GM21825 (cell line): ENCODE measurements at regions not wholly inside any gene's neighbourhood (a gene's known extent, or its start where the extent isn't known, plus 50 kb on each side); places are given as distances from the start of the nearest gene placed in this dataset.

Source experiments
- ATAC-seq: cut with Tn5 transposase; IDR thresholded peaks from one replicate; pipeline ENCODE4 v1.9.1; 2021; ENCODE audit warnings: mild to moderate bottlenecking, moderate library complexity; ENCODE audit not compliant: unreplicated experiment

DNA sequence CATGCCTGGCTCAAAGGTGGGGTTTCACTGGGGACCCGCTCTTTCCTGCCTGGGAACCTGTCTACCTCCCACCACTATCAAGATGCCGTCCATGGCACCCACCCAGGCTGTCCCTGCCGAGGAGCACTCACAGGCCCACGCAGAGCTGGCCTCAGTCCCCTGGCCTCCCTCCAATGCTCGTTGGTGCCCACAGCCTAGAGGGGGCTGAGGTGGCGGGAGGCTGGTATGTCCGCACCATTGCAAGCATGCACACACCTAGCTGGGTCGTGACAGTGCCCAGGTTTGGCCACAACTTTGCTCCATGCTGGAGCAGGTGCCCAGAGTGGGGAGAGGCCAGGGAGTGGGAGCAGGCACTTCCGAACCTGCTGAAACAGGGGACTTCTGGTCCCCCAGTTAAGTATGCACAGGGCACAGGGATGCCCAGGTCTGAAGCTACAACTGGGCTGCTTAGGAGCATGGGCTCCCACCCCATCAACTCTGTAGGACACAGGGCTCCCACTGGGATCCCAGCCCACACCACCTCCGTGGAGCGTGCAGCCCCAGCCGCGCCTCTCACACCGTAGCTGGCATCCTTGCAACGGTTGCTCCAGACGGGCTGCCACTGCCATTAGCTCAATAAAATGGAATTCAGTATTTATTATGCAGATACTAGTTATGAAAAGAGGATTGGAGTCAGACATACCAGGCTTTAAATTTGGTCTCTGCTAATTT, 1376.1 kb upstream of the TENM3 start:
- no peak for ATAC-seq

DNA sequence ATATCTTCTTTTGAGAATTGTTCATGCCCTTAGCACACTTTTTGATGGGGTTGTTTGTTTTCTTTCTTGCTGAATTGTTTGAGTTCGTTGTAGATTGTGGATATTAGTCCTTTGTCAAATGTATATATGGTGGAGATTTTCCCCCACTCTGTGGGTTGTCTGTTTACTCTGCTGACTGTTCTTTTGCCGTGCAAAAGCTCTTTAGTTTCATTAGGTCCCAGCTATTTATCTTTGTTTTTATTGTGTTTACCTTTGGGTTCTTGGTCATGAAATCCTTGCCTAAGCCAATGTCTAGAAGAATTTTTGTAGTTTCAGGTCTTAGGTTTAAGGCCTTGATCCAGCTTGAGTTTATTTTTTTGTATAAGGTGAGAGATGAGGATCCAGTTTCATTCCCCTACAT, 1372.6 kb upstream of the TENM3 start:
- ATAC-seq: no peak

DNA sequence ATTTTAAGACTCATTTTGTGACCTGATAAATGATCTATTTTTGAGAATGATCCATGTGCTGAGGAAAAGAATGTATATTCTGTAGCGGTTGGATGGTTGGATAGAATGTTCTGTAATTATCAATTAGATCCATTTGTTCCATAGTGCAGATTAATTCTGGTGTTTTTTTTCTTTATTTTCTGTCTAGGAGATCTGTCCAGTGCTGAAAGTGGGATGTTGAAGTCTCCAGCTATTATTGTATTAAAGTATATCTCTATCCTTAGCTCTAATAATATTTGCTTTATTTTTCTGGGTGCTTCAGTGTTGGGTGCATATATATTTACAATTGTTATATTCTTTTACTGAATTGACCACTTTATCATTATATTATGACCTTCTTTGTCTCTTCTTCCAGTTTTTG, 1344.9 kb upstream of the TENM3 start:
- ATAC-seq: no peak

DNA sequence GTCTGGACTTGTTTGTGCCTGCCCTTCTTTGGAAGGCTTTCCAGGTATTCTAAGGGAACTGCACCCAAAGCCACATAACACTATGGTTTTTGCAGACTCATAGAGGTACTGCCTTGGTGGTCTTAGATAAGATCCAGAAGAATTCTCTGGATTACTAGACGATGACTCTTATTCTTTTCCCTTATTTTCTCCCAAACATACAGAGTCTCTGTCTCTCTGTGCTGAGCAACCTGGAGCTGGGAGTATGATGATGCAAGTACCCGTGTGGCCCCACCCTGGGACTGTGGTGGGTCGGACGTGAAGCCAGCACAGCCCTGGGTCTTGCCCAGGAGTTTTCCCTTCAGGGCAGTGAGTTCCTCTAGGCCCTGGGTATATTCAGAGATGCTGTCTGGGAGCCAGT, 1342.4 kb upstream of the TENM3 start:
- ATAC-seq: no peak

DNA sequence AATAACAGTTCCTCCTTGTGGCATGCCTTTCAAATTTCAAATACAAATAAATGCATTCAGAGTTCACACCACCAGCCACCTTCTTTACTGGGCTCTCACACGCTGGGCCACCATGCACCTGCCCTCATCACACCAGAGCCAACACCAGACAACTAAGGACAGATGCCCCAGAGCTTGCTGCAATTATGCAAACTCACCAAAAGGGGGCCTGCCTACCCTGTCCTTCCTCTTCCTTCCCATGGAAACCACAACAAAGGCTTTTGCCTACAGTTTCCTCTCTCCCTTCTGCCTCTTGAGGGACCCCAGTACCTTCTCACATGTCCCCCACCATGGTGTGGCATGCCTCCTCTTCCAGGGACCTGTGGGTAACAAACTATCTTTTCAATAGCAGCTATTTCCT, 1333.9 kb upstream of the TENM3 start:
- ATAC-seq: no peak

DNA sequence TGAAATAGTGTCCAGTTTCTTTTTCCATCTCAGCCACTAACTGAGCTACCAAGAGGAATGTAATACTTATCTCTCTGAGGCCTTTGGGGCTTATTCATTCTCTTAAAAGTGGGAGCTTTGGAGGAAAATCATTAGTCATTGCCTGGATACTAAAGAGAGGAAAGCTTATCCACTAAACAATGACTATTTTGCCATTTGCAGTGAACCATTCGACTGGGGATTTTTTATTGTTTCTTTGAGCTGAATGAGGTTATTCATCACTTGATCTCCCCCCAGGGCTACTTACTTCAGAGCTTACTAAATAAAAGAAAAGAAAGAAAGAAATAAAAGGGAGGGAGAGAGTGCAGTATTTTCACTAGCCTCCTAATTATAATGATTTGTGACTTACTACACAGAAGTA, 1329.5 kb upstream of the TENM3 start:
- no peak for ATAC-seq

DNA sequence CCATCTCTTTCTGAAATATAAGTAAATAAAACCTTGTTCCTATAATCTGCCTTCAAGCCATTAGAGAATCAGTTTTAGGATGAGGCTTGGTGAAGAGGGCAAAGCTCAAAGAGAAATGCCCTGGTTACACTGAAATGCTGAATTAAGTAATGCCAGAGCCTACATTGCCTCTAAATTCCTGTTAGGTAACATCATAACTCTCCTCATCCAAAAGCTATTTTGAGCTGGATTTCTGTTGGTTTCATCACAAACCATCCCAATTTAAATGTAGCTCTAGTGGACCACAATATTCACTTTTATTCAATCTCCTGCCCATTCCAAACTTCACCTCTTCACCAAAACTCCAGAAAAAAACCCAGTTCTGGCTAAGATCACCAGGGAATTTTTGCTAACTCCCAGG, 1319.7 kb upstream of the TENM3 start:
- no peak for ATAC-seq

DNA sequence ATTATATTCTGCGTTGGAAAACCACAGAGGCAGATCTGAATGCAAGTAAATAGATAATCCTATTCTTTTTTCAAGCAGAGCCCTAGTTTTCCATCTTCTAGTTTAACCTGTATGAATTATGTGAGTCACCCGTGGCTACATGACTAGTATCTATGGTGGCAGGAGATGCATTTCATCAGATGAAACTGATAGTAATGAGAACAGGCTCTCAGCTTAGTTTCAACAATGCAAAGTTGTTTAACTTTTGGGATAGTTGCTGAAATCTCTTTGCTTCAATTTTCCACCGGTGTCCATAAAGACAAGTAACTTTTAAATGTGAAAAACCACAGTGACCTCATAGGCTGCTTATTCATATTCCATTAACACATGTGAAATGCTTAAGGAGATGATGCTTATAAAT, 1317.4 kb upstream of the TENM3 start:
- no peak for ATAC-seq

DNA sequence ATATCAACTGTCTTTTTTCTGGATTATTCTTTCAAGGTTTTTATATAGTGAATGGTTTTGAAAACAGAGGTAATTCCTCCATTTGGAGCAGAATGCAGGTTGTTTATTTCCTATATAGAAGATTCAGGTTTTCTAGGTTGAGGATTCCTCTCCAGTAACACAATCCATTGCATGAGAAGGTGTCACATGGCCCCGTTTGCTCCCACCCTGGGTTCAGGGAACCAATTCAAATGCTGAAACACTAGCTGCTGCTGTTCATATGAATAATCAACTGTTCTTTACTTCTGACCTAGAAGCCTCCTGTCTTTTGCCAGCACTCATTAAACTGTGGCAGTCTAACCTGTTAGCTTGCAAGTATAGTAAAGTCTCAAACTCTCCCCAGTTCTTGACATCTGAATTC, 1316.9 kb upstream of the TENM3 start:
- ATAC-seq: no peak

DNA sequence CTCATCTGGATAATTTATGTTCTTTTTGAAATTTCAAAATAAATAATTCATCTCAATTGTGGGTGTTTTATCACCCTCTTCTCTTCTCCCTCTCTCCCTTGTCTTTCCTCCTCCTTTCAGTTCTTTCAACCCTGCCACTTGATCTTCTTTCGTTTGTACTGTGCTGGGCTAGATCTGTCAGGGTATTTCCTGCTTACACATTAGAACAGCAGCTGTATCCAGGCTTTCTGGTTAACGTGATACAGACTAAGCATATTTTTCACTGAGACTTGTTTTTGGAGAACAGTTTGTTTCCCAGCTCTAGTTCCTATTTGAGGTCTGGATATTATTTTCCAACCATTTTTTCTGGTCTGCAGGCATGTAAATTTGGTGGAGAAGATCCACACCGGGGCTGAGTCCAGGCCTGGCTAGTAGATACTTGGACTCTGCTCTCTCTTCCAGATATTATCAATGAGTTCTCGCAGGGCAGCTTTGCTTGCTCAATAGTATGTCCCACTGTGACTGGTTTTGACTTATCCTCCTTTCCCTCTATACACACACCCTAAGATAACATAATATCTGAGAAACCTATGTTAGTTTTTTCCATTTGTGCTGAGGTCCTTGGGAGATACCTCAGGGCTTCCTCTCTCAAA, 1310.7 kb upstream of the TENM3 start:
- ATAC-seq: no peak

DNA sequence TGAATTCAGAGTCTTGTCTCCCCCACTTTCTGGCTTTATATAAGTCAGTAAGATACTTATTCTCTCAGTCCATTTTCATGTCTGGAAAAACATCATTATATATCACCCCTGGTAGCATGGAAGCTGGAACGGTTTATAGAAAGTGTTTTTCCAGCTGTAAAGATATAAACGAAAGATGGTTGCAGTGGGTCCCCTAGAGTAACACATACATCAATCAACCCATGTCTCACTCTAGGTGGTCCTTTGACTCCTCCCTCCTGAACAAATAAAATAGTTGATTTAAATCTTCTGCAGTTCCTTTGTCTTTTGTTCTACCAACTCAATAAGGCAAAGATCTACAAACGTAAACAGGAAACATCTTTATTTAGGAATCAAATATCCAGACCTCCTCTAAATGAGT, 1306.1 kb upstream of the TENM3 start:
- no peak for ATAC-seq

DNA sequence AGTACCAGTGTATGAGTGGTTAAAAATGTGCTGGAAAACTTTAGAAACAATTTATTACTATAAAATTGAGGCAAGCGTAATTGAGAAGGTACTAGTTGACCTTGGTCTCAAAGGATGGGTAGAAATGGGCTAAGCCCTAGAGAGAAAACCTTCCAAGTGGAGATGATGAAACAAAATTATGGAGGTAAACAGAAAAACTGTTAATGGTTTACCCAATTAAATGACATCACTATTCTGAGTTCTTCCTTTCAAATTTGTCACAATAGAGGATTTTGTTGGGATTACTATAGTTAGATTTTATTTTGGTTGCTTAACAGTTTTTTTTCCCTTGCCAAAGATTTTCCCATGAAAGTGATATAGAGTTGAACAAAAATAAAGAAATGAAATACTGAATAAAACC, 1302.5 kb upstream of the TENM3 start:
- no peak for ATAC-seq

DNA sequence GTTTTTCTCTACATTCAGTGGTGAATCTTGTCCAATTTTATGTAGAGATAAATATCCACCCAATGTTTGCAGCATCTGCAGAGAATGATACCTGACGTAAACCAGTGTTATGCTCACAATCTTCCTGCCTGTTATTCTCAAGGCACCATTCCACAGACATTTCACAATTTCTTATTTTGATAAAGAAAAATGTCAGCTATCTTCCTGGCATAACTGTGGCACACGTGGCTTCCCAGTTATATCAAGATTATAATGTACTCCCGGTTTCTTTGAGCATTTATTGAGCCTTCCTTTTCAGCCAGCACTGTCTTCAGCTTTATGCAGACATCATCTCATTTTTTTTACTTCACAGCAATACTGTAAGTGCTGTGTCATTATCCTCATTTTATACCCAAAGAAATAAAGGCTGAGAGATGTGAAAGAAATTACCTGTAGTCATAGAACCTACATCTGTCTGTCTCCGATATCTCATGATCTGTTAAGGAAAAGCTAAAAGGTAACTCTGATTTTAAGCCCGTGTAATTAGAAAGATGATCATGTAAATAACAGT, 1300.8 kb upstream of the TENM3 start:
- no peak for ATAC-seq

DNA sequence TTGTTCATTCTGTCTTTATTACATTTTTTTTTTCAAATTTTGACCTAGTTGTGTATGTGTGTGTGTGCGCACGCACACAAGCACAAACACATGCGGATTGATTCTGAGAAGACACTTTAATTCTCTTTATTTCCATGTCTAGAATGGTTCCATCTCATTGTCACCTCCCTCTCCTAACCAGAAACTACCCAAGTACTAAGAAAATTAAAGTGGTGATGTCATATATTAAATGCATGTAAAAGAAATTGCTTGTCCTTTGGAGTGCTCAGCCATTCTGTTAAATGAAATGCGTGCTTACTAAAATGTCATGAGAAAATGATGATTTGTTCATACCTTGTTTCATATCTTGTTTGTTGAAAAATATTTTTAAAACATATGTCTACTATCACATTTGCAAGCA, 1297.0 kb upstream of the TENM3 start:
- no peak for ATAC-seq

DNA sequence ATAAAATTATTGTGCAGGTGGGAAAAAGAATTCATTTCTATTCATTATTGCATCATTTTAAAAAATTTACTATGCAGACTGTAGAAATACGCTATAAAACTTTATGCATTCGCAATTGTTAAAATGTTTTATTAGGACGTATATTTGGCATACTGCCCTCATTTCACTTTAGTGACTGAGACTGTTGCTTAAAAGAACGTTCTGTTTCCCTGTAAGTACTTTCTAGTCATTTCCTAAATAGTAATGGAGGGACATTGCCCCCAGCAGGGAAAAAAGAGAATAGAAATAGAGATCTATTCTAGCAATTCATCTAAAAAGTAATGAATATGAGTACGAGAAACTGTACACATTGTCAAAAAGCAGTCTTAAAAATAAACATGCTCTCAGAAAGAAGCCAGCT, 1295.8 kb upstream of the TENM3 start:
- ATAC-seq: no peak

DNA sequence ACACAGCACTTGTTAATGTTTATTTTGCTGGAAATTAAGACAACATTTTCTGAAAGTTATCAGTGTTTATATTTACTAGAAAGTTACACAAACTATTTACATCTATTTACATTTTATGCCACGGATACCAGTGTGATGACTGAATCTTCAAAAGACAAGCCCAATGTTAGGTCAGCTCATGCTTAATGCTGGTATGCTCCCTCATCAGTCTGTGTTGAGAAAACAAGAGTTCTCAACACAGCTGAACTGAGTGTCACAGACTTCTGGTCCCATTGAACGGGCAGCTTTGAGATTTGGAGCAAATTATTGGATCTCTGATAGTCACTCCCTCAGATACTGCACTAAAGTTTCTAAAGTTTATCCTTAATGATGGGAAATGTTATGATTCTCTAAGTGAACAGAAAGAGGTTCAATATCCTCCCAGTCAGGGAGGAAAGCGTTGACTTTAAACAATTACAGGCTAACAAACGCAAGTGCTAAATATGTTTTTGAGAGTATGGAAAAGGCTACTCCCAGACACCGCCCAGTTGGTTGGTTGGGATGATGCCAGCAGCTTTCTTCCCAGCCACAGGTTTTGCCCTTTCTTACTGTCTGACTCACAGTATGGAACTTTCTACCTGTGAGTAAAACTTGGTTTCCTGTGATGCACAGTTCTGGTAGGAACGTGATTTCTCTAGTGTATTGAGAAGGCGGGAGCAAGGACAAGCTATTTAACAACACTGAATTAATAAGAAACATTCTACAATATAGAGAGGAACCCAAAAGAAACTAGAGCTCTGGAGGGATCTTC, 1293.6 kb upstream of the TENM3 start:
- ATAC-seq: no peak

DNA sequence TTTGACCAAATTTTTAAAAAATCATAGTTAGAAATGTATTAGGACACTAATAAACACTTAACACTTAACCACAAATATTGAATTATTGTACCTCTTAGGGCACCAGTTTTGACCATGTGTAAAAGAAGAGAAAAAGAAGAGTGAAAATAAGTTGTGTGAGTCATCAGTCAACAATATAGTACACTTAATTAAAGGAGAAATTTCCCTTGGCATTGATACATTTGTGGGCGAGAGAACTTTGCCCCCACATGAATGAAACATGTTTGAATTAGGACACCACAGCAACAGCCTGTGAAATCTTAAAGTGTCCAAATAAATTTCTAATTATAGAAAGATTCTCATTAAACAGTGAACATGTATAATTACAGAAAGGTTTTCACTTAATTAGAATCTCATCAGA, 1292.8 kb upstream of the TENM3 start:
- ATAC-seq: no peak

DNA sequence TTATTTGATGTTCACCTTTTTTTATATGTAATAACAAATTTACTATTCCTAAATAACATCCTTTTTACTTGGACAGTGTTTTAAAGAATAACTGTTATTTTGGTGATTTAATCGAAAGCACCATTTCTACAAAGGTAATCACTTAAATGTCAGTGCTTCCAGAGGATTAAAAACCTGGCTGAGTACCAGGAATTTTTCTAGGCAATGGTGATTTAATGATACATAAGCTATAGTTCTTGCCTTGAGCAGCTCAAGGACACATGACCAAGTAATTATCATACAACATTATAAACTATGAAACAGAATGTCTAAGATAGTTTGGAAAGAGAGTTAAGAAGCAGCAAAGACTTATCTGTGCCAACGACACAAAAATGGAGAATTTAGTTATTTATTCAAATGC, 1291.9 kb upstream of the TENM3 start:
- ATAC-seq: no peak

DNA sequence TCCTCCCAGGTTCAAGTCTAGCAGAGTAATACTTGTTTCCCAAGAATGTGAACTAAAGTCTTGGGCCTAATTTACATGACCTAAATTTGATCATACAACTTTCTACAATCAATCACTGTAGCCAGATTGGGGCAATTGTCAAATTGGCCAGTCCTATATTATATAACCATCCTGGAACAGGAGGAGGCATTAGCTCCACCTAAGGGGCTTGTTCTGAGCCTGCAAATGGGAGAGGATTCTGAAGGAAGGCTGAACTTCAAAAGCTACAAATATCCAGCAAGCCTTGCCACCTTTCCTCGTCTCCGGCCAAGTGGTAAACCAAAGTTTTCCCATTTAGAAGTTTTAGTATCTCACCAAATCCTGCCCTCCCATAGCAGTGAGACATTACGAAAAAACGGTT, 1289.6 kb upstream of the TENM3 start:
- ATAC-seq: no peak

DNA sequence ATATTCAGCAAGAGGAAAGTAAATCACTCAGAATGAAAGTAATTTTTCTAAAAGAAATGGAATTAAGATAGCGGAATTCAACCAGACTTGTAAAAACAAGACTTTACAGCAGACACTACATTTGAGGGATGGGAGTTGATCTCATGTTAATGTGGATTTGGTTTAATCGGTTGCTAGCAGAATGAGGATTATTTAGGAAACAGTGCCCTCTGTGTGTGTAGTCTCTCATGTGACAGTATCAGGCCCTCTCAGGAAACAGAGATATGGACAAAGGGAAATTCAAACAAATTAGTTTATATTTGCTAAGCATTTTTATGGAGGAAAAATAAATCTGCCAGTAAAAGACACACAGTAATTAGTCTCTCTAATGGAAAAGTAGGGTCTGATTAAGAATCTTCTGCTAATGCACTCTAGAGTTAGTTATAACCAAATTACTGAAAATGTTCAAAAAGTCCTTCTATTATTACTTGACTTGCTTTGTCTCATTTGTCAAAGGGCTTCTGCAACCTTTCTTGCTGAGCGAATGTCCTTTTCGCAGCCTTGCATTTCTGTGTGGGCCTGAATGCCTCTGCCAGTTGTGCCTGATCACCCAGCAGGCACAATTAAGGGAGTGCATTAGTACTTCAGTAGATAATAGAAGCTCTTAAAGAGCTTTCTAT, 1282.3 kb upstream of the TENM3 start:
- ATAC-seq: no peak

DNA sequence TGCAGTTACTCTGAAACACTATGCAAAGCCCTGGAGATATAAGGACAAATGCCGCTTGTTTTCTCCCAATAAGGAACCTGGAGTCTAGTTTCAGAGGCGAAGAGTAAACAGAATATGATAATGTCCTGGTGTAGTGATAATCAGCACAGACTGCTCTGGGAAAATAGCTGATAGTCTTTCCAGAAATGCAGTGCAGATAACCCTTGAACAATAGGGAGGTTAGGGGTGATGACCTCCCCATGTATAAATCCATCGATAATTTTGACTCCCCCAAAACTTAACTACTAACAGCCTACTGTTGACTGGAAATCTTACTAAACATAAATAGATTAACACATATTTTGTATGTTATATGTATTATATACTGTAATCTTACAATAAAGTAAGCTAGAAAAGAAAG, 1280.9 kb upstream of the TENM3 start:
- no peak for ATAC-seq
